HG03439 (cell line): ENCODE measurements at regions not wholly inside any gene's neighbourhood (a gene's known extent, or its start where the extent isn't known, plus 50 kb on each side); places are given as distances from the start of the nearest gene placed in this dataset.

Experiments
- ATAC-seq: cut with Tn5 transposase; IDR thresholded peaks from one replicate; pipeline ENCODE4 v1.9.1; 2021; ENCODE audit warnings: mild to moderate bottlenecking, moderate library complexity; ENCODE audit not compliant: unreplicated experiment

- no peak for ATAC-seq
Measured at GRCh38 chr5:125696762-125697161, 726.4 kb upstream of the GRAMD2B start.

GRCh38 chr5:125698420-125698819 lies 724.8 kb upstream of the GRAMD2B start:
- no peak for ATAC-seq

- no peak for ATAC-seq
Measured at GRCh38 chr5:125699860-125700259, 723.3 kb upstream of the GRAMD2B start.

- ATAC-seq: no peak
Measured at GRCh38 chr5:125700380-125700861, 722.8 kb upstream of the GRAMD2B start.

DNA sequence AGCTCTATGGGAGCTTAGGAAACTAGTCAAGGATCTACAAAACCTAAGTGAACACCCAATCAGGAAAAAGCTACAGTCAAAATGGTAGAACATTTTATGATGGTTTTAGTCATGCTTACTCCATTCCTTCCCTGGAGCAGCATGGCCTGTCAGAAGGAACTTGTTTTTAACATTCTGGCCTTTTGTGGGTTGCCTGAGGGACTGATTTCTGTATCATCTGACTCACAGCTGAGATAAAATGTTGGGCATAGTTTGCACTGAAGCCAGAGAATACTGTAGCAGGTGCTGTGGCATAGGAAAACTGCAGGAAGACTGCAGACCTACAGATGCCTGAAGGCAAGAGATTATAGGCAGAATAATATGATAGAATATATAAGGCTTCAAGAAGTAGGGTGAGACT lies 719.6 kb upstream of the GRAMD2B start:
- ATAC-seq: no peak

- ATAC-seq: no peak
Measured at GRCh38 chr5:125704888-125705287, 718.3 kb upstream of the GRAMD2B start.

- no peak for ATAC-seq
Measured at GRCh38 chr5:125708583-125708982, 714.6 kb upstream of the GRAMD2B start.

DNA sequence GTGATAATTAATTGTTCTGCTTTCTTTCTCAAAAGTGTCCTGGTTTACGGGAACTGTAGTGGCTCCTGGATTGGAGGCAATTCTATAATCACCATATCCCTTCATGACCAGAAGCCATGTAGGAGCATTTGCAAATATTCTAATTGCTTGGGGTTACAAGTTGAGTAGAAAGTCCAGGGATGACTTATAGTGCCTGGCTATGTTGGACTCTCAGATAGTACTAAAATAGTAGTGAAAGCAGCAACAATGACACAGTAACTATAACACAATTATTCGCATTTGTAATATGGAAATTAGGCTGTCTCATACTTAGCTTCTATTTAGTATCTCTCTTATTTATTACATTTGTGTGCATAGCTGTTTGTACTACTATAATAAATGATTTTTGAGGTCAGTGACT lies 712.5 kb upstream of the GRAMD2B start:
- no peak for ATAC-seq

- no peak for ATAC-seq
Measured at GRCh38 chr5:125712397-125712796, 710.8 kb upstream of the GRAMD2B start.

DNA sequence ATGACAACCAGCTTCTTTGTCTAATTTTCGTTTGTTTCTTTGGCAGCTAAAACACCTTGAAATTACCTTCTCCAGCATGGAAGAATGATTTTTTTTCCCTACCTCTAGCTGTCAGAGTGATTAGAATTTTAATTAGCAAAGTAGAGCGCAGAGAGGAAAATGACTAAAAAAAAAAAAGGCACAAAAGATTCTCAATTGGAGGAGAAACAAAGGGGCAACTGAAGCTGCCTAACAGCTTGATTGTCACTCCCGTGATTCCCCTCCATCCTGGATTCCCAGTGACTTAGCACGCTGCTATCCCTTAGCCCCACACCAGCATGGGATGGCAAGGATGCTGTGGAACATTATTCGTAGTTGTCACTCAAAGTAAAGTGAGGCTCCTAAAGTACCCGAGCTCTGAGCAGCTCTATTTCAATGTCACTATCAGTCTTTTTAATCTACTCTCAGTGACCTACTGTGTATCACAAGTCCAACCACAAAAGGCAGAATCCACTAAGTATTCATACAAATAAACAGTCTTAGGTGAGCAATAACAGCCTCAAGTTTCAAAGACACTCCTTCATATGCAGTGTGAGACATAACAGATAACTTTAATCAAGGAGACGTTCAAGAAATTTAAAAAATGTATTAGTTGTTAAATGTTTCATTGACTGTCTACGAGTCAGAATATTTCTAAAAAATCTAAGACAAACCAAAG lies 710.0 kb upstream of the GRAMD2B start:
- ATAC-seq: no peak

- ATAC-seq: no peak
Measured at GRCh38 chr5:125715216-125715615, 708.0 kb upstream of the GRAMD2B start.

DNA sequence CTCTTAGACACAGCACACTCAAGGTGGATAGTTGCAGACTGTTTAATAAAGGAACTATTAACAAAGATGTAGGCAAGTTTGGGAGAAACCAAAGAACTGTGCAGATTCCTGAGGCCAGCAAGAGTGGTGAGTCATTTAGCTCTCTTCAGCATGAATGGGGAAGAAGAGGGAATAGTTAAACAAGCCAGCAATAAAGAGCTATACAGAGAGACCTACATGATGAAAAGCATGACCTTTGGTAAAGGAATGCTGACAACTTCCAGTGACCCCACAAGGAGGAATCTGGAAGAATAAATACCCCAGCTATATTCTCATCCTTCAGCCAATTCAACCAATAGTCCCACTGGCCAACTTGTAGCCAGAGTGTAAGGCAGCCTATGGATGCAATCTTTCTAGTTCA lies 706.0 kb upstream of the GRAMD2B start:
- no peak for ATAC-seq

DNA sequence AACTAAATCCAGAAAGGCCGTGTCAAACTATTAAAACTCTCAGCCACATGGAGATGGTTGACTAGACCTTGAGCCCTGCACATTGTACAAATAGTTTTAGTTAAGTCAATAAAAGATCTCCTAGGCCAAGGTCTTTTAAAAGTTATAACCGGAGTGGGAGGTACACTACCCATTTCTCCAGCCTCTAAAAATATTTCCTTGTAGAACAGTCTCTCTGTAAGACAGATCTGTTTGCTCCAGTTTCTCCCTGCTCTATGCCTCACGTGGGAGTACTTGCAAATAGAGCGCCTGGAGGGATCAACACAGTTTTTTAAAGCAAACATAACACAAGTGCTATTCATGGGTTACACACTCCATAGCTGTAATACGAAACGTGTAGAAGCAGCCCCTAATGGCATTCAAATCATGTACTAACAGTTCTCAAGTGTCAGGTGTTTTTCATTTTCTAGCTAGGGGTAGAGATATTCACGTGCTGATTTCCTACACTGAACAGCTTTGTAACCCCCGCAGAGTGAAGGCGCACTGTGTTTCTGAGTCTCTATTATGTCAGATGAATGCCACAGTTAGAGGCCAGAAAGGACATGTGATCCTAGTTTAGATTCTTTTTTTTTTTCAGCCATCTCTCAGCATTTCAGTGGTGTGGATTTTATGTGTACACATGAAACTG lies 703.4 kb upstream of the GRAMD2B start:
- ATAC-seq: no peak

DNA sequence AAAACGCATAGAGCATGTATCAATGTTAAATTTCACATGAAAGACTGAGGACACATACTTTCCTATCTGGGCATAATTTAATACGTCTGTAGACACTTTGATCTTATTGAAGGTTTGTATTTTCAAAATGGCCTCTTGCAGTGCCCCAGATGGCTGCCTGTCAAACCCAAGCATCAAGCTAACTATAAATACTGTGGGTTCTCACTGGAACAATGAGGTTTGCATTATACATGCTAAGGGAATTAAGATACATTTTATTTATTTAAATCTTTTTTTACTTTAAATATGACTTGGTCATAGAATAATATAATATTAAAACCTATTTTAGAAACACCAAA lies 702.9 kb upstream of the GRAMD2B start:
- ATAC-seq: no peak

DNA sequence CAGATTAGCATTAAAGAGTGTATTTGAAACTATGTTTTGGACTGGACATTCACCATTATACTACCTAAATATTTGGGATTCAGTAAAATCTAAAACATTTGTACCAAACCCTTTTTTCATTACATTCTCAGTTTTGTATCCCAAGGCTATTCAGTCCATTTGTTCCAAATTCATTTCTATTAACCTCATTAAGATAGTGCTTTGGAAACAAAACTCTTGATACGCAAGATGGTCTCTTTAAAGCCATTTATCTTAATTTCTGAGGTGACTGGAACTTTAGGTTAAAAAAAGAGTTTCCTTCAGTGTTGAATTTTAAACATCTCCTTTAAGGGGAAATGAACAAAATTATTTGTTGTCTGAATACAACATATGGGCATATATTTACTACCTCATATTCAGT lies 702.5 kb upstream of the GRAMD2B start:
- ATAC-seq: no peak

DNA sequence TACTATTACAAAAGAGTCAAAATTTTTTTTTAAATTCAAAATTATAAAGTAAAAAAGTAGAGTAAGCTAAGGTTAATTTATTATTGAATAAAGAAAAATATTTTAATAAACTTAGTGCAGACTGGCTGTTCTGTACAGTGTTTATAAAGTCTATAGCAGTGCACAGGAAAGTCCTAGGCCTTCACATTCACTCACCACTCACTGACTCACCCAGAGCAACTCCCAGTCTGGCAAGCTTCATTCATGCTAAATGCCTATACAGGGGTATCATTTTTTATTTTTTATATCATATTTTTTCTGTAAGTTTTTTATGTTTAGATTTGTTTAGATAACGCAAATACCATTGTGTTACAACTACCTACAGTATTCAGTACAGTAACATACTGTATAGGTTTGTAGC lies 700.7 kb upstream of the GRAMD2B start:
- ATAC-seq: no peak

DNA sequence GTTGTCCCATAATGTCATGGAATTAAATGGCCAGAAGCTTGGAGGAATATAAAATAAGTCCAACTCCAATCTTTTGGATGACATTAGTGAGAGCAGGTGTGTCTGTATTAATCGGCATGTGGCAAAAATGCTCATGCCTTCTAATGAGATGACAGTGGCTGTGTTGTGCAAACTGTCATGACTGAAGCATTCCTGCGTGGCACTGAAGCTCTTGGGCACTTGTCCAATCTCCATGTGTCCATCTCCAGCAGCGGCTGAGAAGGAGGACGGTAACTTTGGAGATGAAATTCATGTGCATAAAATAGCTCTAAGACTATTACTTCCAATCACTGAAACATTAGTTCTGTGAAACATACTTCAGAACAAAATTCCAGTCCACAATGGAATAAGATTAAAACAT lies 697.5 kb upstream of the GRAMD2B start:
- ATAC-seq: no peak

- no peak for ATAC-seq
Measured at GRCh38 chr5:125743939-125744338, 679.3 kb upstream of the GRAMD2B start.

DNA sequence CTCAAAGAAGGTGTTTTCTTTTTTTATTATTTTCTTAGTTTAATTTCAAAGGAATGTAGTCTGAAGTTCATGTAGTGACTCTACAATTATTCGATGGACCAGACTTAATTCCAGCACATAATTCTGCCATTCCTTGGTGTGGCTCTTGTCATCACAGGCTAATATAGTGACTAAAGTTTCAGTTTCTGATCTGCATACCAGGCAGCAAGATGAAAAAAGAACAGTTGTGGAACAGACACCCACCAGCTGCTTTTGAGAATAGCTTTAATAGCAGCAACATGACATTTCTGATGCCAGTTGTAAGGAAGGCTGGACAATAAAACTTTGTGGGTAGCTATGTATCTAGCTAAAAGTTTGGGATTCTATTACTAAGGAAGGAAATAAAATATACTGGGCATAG lies 676.3 kb upstream of the GRAMD2B start:
- no peak for ATAC-seq

DNA sequence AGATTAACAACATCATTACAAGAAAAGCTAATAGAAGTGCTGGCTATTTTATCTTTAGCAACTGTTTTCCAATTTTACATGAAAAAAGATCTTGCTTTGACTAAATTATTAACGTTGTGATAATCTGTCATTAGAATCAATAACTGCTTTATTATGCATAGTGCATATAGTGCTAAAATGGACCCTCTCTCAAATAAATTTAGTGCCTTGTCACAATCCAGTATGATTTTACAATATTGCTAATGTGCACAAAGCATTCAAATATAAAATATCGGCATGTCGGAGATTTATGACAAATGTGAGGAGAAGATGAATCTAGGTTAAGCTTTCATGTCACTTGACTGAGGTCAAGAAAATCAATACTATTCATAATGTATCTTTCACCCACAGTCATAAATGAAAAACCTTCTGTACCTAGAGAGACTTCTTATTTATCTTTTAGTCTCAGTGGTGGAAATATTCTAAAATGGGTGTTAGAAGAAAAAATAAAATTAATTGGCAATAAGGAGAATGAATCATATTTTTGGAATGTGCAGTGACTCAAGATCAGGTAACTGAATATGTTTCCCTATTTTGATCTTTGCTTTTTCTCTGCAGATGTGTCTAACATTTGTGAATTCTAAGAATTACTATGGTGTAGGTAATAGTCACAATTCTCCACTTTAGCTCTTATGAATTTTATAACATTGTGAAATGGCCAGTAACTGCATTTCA lies 672.9 kb upstream of the GRAMD2B start:
- ATAC-seq: no peak

DNA sequence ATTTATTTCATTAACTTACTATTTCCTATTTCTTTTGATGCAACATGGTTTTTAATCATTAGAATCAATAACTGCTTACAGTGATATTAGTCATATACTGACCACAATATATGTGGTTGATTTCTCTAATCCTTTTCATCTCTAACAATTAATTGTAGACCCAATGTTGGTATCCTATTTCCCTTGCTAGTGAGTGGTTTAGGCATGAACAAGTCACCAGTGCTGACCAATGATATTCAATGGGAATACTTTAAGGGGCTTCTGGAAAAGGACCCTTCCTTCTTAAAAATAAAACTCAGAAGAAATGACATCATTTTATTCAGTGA lies 672.4 kb upstream of the GRAMD2B start:
- ATAC-seq: no peak

DNA sequence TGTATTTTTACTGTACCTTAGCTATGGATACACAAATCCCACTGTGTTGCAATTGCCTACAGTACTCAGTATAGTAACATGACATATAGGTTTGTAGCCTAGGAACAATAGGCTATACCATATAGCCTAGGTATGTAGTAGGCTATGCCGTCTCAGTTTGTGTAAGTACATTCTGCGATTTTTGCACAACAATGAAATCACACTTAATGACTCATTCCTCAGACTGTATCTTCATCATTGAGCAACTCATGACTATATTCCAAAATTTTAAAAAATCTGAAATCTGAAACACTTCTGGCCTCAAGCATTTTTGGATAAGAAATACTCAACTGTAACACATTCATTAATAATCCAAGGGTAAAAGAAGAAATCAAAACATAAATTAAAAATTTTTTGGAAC lies 666.8 kb upstream of the GRAMD2B start:
- no peak for ATAC-seq
